Right lobe of liver (tissue), 6 donors: ENCODE measurements at regions not wholly inside any gene's neighbourhood (a gene's known extent, or its start where the extent isn't known, plus 50 kb on each side); places are given as distances from the start of the nearest gene placed in this dataset.

ENCODE experiments used
- ATAC-seq, 4 donors: fragments of 200-7000 bp; cut with Tn5 transposase; one replicate each; pipeline ENCODE4 v1.9.1; 2020; ENCODE audit warnings: mild to moderate bottlenecking in 4 of 4, moderate library complexity in 4 of 4
- DNase-seq, 3 donors: peaks; one replicate each; pipeline ENCODE4 v3.0.0-alpha.2; 2020
- H3K27ac ChIP-seq, 3 donors: fragments of 200-600 bp; one replicate each; pipeline ENCODE4 v1.8.0; 2022
- H3K27me3 ChIP-seq, 2 donors: fragments of 200-600 bp; one replicate each; pipeline ENCODE4 v1.8.0; 2022
- H3K36me3 ChIP-seq, 4 donors: fragments of 200-600 bp; sonication (generic) in 1 of 4; one replicate each; pipeline versions ENCODE4 v1.5.1 to v1.8.0; 2017 to 2022; ENCODE audit warnings: control low read depth in 1 of 4
- H3K4me1 ChIP-seq, 4 donors: fragments of 200-600 bp; sonication (generic) in 1 of 4; one replicate each; pipeline versions ENCODE4 v1.5.1 to v1.8.0; 2017 to 2022; ENCODE audit warnings: control low read depth in 1 of 4
- H3K4me3 ChIP-seq, 3 donors: fragments of 200-600 bp; one replicate each; pipeline ENCODE4 v1.8.0; 2022
- H3K9me3 ChIP-seq, 4 donors: fragments of 200-600 bp; sonication (generic) in 1 of 4; one replicate each; pipeline versions ENCODE4 v1.5.1 to v1.8.0; 2017 to 2022; ENCODE audit warnings: control low read depth in 1 of 4
- POLR2A ChIP-seq: fragments of 450-650 bp; IDR thresholded peaks from one replicate; pipeline ENCODE4 v1.6.1; 2017; ENCODE audit warnings: antibody characterized with exemption, mild to moderate bottlenecking
- WGBS: methylation state at CpG from one replicate; pipeline ENCODE4 v1.1.6; 2018; ENCODE audit warnings: low coverage, low lambda C conversion rate; ENCODE audit not compliant: insufficient coverage; ENCODE audit errors: missing lambda C conversion rate; 5-methylcytosine and 5-hydroxymethylcytosine counted together
- intact Hi-C, 2 donors: fragments of 100-400 bp; cut with DNase I; formaldehyde crosslinking; loops; one replicate each; pipeline versions ENCODE4 v1.11.2 to v1.14.1; 2022
- TF ChIP-seq, protein P1 (sequence below), 4 donors: fragments of 200-600 bp in 3 of 4; fragments of 450-650 bp in 1 of 4; IDR thresholded peaks; one replicate each; pipeline versions ENCODE4 v1.5.1 to v1.8.0; 2016 to 2022; ENCODE audit warnings: antibody characterized with exemption in 4 of 4, mild to moderate bottlenecking in 2 of 4
- donor health status: DM: no; HTN: yes; CAD: no.
- donor health status: DM: no; HTN: no; CAD: no.
- donor health status: DM: no; HTN: no; CAD: no.
- donor health status: DM: no; HTN: yes; CAD: no.
- donor health status: DM: no; HTN: yes; CAD: no.

GRCh38 chr1:73066866-73067265 lies 784.5 kb upstream of the NEGR1 start:
- TF ChIP-seq, protein P1, sequence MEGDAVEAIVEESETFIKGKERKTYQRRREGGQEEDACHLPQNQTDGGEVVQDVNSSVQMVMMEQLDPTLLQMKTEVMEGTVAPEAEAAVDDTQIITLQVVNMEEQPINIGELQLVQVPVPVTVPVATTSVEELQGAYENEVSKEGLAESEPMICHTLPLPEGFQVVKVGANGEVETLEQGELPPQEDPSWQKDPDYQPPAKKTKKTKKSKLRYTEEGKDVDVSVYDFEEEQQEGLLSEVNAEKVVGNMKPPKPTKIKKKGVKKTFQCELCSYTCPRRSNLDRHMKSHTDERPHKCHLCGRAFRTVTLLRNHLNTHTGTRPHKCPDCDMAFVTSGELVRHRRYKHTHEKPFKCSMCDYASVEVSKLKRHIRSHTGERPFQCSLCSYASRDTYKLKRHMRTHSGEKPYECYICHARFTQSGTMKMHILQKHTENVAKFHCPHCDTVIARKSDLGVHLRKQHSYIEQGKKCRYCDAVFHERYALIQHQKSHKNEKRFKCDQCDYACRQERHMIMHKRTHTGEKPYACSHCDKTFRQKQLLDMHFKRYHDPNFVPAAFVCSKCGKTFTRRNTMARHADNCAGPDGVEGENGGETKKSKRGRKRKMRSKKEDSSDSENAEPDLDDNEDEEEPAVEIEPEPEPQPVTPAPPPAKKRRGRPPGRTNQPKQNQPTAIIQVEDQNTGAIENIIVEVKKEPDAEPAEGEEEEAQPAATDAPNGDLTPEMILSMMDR (IDR thresholded peaks at IDR 0.05) = no peak
- no peak for TF ChIP-seq POLR2A
- ATAC-seq (no peak), DNase-seq (no peak)
- no peak overlapping the region for H3K27ac ChIP-seq
- intact Hi-C loops = no loop called here
- no peaks in the 10 kb centered on the region for H3K9me3 ChIP-seq
- H3K36me3 ChIP-seq = no peaks in the 10 kb centered on the region
- WGBS = 11% methylated on average over 3 of the region's 3 CpGs
- no peaks in the 10 kb centered on the region for H3K27me3 ChIP-seq
- no peak overlapping the region for H3K4me3 ChIP-seq
- no peaks in the 10 kb centered on the region for H3K4me1 ChIP-seq

- intact Hi-C loops = no loop called here
- no peak overlapping the region for H3K27ac ChIP-seq
- no peaks in the 10 kb centered on the region for H3K27me3 ChIP-seq
- no peaks in the 10 kb centered on the region for H3K4me1 ChIP-seq
- no peaks in the 10 kb centered on the region for H3K9me3 ChIP-seq
- no peak for DNase-seq
- H3K4me3 ChIP-seq = no peak overlapping the region
- no peaks in the 10 kb centered on the region for H3K36me3 ChIP-seq
- TF ChIP-seq, protein P1 (IDR thresholded peaks at IDR 0.05) = no peak
- TF ChIP-seq POLR2A = no peak
- 12% methylated on average over 9 of the region's 9 CpGs for WGBS
- ATAC-seq = no peak
Measured at GRCh38 chr1:73065339-73066041, 783.2 kb upstream of the NEGR1 start.

DNA sequence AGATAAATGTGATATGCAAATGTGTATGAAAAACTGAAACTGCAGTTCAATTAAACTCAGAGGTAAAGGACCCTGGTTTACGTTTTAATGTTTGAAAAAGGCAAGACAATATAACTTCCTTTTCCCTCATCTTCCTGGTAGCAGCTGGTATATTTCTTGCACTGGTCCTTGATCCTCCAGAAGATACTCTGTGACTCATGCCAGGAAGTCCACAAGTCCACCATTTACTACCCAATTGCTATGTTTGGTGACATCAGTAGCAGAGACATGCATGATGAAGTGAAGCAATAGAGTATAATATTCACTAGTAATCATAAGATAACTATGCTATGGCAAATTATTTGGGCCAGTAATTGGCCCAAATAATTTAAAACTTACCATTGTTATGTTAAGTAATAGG lies 774.5 kb upstream of the NEGR1 start:
- H3K4me3 ChIP-seq = no peak overlapping the region
- 8% methylated on average over 1 of the region's 1 CpG for WGBS
- H3K9me3 ChIP-seq = no peaks in the 10 kb centered on the region
- ATAC-seq = no peak
- H3K4me1 ChIP-seq = no peaks in the 10 kb centered on the region
- no peaks in the 10 kb centered on the region for H3K36me3 ChIP-seq
- intact Hi-C loops = no loop called here
- no peak for DNase-seq
- TF ChIP-seq, protein P1 (IDR thresholded peaks at IDR 0.05) = no peak
- no peak for TF ChIP-seq POLR2A
- H3K27me3 ChIP-seq = no peaks in the 10 kb centered on the region
- no peak overlapping the region for H3K27ac ChIP-seq

GRCh38 chr1:73044241-73045036 lies 762.1 kb upstream of the NEGR1 start:
- 60% methylated on average over 3 of the region's 4 CpGs for whole genome bisulfite sequencing
- no peak for TF ChIP-seq POLR2A
- TF ChIP-seq, protein P1 (IDR thresholded peaks at IDR 0.05) = no peak
- Histone ChIP-seq H3K27ac (no peak overlapping the region), H3K27me3 (no peaks in the 10 kb centered on the region), H3K9me3 (no peaks in the 10 kb centered on the region), H3K4me1 (no peaks in the 10 kb centered on the region), H3K36me3 (no peaks in the 10 kb centered on the region), H3K4me3 (no peak overlapping the region)
- DNase-seq (no peak), ATAC-seq (no peak)
- intact Hi-C loops = no loop called here
